ENCODE measurements at regions not wholly inside any gene's neighbourhood (a gene's known extent, or its start where the extent isn't known, plus 50 kb on each side); places are given as distances from the start of the nearest gene placed in this dataset.

DNA sequence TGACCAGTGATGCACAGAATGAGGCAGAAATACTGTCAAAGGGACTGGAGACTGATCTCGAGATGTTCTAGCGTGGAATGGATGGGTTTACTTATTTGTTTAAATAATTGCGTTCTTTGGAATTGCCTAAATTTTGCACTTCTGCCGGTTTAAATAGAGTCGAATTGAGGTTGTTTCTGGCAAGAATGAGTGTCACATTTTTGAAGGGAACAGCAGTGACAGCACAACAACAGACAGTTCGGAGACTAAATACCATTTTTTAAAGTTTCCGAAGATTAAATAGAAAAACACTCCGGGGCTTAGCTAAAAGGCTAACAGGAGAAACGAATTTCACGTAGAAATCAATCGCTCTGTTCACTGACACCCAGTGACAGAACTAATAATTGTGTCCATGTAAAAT is 969.2 kb upstream of the RBFOX1 start:
- TF ChIP-seq, protein P1, sequence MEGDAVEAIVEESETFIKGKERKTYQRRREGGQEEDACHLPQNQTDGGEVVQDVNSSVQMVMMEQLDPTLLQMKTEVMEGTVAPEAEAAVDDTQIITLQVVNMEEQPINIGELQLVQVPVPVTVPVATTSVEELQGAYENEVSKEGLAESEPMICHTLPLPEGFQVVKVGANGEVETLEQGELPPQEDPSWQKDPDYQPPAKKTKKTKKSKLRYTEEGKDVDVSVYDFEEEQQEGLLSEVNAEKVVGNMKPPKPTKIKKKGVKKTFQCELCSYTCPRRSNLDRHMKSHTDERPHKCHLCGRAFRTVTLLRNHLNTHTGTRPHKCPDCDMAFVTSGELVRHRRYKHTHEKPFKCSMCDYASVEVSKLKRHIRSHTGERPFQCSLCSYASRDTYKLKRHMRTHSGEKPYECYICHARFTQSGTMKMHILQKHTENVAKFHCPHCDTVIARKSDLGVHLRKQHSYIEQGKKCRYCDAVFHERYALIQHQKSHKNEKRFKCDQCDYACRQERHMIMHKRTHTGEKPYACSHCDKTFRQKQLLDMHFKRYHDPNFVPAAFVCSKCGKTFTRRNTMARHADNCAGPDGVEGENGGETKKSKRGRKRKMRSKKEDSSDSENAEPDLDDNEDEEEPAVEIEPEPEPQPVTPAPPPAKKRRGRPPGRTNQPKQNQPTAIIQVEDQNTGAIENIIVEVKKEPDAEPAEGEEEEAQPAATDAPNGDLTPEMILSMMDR (IDR thresholded peaks at IDR 0.05): no peak
- no peak for TF ChIP-seq POLR2A (IDR thresholded peaks at IDR 0.05)
